IMR-90 (cell line): ENCODE measurements at regions not wholly inside any gene's neighbourhood (a gene's known extent, or its start where the extent isn't known, plus 50 kb on each side); places are given as distances from the start of the nearest gene placed in this dataset.

Experiments
- ATAC-seq: fragments of 200-7000 bp; cut with Tn5 transposase; 2 replicates; pipeline ENCODE4 v1.9.1; 2020; ENCODE audit warnings: low read depth, mild to moderate bottlenecking, moderate library complexity
- BruUV-seq: library from RNA; stranded (reverse); fragments of 400-500 nt; replicated peaks from 2 replicates; lab custom pipeline; 2021; lab: Mats Ljungman, UMichigan
- CTCF ChIA-PET: fragments of 300-600 bp; formaldehyde crosslinking; extraction: SDS; loops from one replicate; lab custom pipeline; 2021; ENCODE audit warnings: antibody characterized with exemption; lab: Yijun Ruan, JAX
- POLR2A ChIA-PET: fragments of 300-600 bp; sonication (Branson Sonifier 250); formaldehyde crosslinking; loops from one replicate; lab custom pipeline; 2022; ENCODE audit warnings: antibody characterized with exemption; ENCODE audit not compliant: unreplicated experiment; lab: Charles Lee
- DNase-seq: peaks from one replicate; pipeline ENCODE4 v3.0.0; 2013
- H2AFZ ChIP-seq: replicated peaks from 2 replicates; pipeline ENCODE3; 2013; ENCODE audit warnings: low read length, mild to moderate bottlenecking; ENCODE audit not compliant: poor library complexity
- H2AK5ac ChIP-seq: 2 replicates; pipeline ENCODE4 v1.6.1; 2013; ENCODE audit warnings: low read depth, low read length, inconsistent platforms
- H2AK9ac ChIP-seq: replicated peaks from 2 replicates; pipeline ENCODE3; 2013; ENCODE audit warnings: mild to moderate bottlenecking, low read depth, low read length, moderate library complexity; ENCODE audit not compliant: poor library complexity
- H2BK120ac ChIP-seq: 2 replicates; pipeline ENCODE4 v1.6.1; 2013; ENCODE audit warnings: low read depth, low read length, inconsistent platforms
- H2BK15ac ChIP-seq: 3 replicates; pipeline ENCODE4 v1.6.1; 2013; ENCODE audit warnings: low read depth, low read length, inconsistent platforms
- H2BK20ac ChIP-seq: 2 replicates; pipeline ENCODE4 v1.6.1; 2013; ENCODE audit warnings: low read depth, mild to moderate bottlenecking, inconsistent platforms, low read length, moderate library complexity
- H2BK5ac ChIP-seq: 2 replicates; pipeline ENCODE4 v1.6.1; 2013; ENCODE audit warnings: mild to moderate bottlenecking, low read depth, low read length, inconsistent platforms; ENCODE audit not compliant: poor library complexity, severe bottlenecking
- H3K14ac ChIP-seq: replicated peaks from 2 replicates; pipeline ENCODE4 v1.6.1; 2013; ENCODE audit warnings: low read depth, low read length, inconsistent platforms
- H3K18ac ChIP-seq: 2 replicates; pipeline ENCODE4 v1.6.1; 2013; ENCODE audit warnings: low read depth, low read length, control low read depth
- H3K23ac ChIP-seq: 2 replicates; pipeline ENCODE4 v1.6.1; 2013; ENCODE audit warnings: low read depth, low read length, inconsistent platforms
- H3K27ac ChIP-seq: 2 replicates; pipeline ENCODE4 v1.5.1; 2013; ENCODE audit warnings: mild to moderate bottlenecking, control low read depth, low read length; ENCODE audit not compliant: insufficient read depth
- H3K27me3 ChIP-seq: 2 replicates; pipeline ENCODE4 v1.6.1; 2013; ENCODE audit warnings: low read length; ENCODE audit not compliant: control insufficient read depth, insufficient read depth
- H3K36me3 ChIP-seq: 2 replicates; pipeline ENCODE4 v1.6.1; 2013; ENCODE audit warnings: low read length, mixed read lengths; ENCODE audit not compliant: control insufficient read depth, insufficient read depth
- H3K4ac ChIP-seq: 2 replicates; pipeline ENCODE4 v1.6.1; 2013; ENCODE audit warnings: low read depth, low read length, inconsistent platforms
- H3K4me1 ChIP-seq: 2 replicates; pipeline ENCODE4 v1.6.1; 2013; ENCODE audit warnings: low read length, mixed read lengths; ENCODE audit not compliant: control insufficient read depth, insufficient read depth
- H3K4me2 ChIP-seq: 2 replicates; pipeline ENCODE4 v1.6.1; 2013; ENCODE audit warnings: low read depth, mild to moderate bottlenecking, control low read depth, low read length, moderate library complexity
- H3K4me3 ChIP-seq: 2 replicates; pipeline ENCODE4 v1.5.1; 2013; ENCODE audit warnings: low read depth, mild to moderate bottlenecking, control low read depth, low read length, moderate library complexity; ENCODE audit not compliant: insufficient read depth
- H3K56ac ChIP-seq: 2 replicates; pipeline ENCODE4 v1.6.1; 2013; ENCODE audit warnings: low read length, inconsistent platforms; ENCODE audit not compliant: insufficient read depth; ENCODE audit errors: extremely low read depth
- H3K79me1 ChIP-seq, 2 experiments: 2 replicates each; pipeline ENCODE4 v1.6.1; 2013; ENCODE audit warnings: low read length in 2 of 2, inconsistent platforms in 1 of 2, low read depth in 1 of 2
- H3K9ac ChIP-seq: 2 replicates; pipeline ENCODE4 v1.6.1; 2013; ENCODE audit warnings: low read depth, low read length, control low read depth
- H3K9me1 ChIP-seq: 2 replicates; pipeline ENCODE4 v1.6.1; 2013; ENCODE audit warnings: low read length, inconsistent platforms; ENCODE audit not compliant: insufficient read depth
- H3K9me3 ChIP-seq: 2 replicates; pipeline ENCODE4 v1.6.1; 2013; ENCODE audit warnings: low read length; ENCODE audit not compliant: control insufficient read depth, insufficient read depth
- H4K20me1 ChIP-seq: 2 replicates; pipeline ENCODE4 v1.6.1; 2013; ENCODE audit warnings: low read length, inconsistent platforms; ENCODE audit not compliant: insufficient read depth
- H4K5ac ChIP-seq: 2 replicates; pipeline ENCODE4 v1.6.1; 2013; ENCODE audit warnings: mild to moderate bottlenecking, low read depth, low read length, control low read depth
- H4K8ac ChIP-seq, 2 experiments: 2 replicates each; pipeline ENCODE4 v1.6.1; 2013; ENCODE audit warnings: low read depth in 2 of 2, low read length in 2 of 2, control low read depth in 1 of 2, inconsistent platforms in 1 of 2
- H4K91ac ChIP-seq: 2 replicates; pipeline ENCODE4 v1.6.1; 2013; ENCODE audit warnings: low read depth, low read length, inconsistent platforms; ENCODE audit not compliant: insufficient read depth
- BHLHE40 ChIP-seq: fragments of 150-350 bp; IDR thresholded peaks from 2 replicates; pipeline ENCODE4 v1.6.1; 2016; ENCODE audit warnings: mild to moderate bottlenecking, low read depth, low read length
- CEBPB ChIP-seq: IDR thresholded peaks from 2 replicates; pipeline ENCODE4 v1.6.1; 2012; ENCODE audit warnings: low read depth, low read length, improper control_type of control experiment
- RAD21 ChIP-seq: IDR thresholded peaks from 2 replicates; pipeline ENCODE4 v1.6.1; 2012; ENCODE audit warnings: low read length, improper control_type of control experiment
- USF2 ChIP-seq: fragments of 150-350 bp; IDR thresholded peaks from 2 replicates; pipeline ENCODE4 v1.6.1; 2017; ENCODE audit warnings: mild to moderate bottlenecking, antibody characterized with exemption, low read length, low read depth
- WGBS, 2 experiments: methylation state at CpG; one replicate each; pipeline versions ENCODE4 v1.1.5 to v1.1.7; 2013; ENCODE audit warnings: missing lambda C conversion rate in 2 of 2; ENCODE audit not compliant: insufficient read length in 1 of 2; ENCODE audit errors: extremely low coverage in 2 of 2; 5-methylcytosine and 5-hydroxymethylcytosine counted together
- dilution Hi-C: fragments of 300-500 bp; cut with HindIII; formaldehyde crosslinking; loops from one replicate; pipeline ENCODE4 v1.14.3; 2018; ENCODE audit warnings: low sequenced_read_pairs; ENCODE audit not compliant: unreplicated experiment
- in situ Hi-C: fragments of 300-500 bp; cut with MboI; formaldehyde crosslinking; loops from 3 replicates; pipeline ENCODE4 v1.14.3; 2019; ENCODE audit warnings: low sequenced_read_pairs, inconsistent platforms, mixed read lengths
- intact Hi-C: fragments of 100-400 bp; cut with micrococcal nuclease; formaldehyde crosslinking; loops from 2 replicates; pipeline ENCODE4 v1.10.0; 2022

- Histone ChIP-seq H3K4me1 (no peaks in the 10 kb centered on the region), H2BK15ac (no peak overlapping the region), H3K9me3 (peaks cover 6% of the 10 kb centered on the region; the same call in 1 of the 2 replicates), H2BK120ac (no peak overlapping the region), H2AK5ac (no peak overlapping the region), H3K4me3 (no peak overlapping the region), H4K5ac (no peak overlapping the region), H3K9ac (no peak overlapping the region), H3K79me1 (no peaks in the 10 kb centered on the region), H2AFZ (no peak overlapping the region), H3K36me3 (no peaks in the 10 kb centered on the region), H3K14ac (no peak overlapping the region), H3K56ac (no peak overlapping the region), H4K8ac (no peak overlapping the region), H3K4me2 (no peak overlapping the region), H4K20me1 (no peaks in the 10 kb centered on the region), H3K4ac (no peak overlapping the region), H3K27me3 (no peaks in the 10 kb centered on the region), H4K91ac (no peak overlapping the region), H3K9me1 (no peaks in the 10 kb centered on the region), H2AK9ac (no peak overlapping the region), H2BK20ac (no peak overlapping the region), H3K18ac (no peak overlapping the region), H2BK5ac (no peak overlapping the region), H3K23ac (no peak overlapping the region), H3K27ac (no peak overlapping the region)
- intact Hi-C loops = no loop called here
- no TSS peak for BruUV-seq
- no peak for DNase-seq
- CTCF ChIA-PET = no interaction called here
- no CpG with 5 or more reads among the region's 1 CpG for WGBS, 2 experiments
- dilution Hi-C loops = no loop called here
- POLR2A ChIA-PET = no interaction called here
- in situ Hi-C loops = no loop called here
- TF ChIP-seq BHLHE40 (no peak), USF2 (no peak), CEBPB (no peak), RAD21 (no peak)
- ATAC-seq = no peak
These were observed 1560.4 kb upstream of the GBE1 start for GRCh38 chr3:83321891-83322290.
